Forelimb muscle (tissue), 1 donor: ENCODE measurements at regions not wholly inside any gene's neighbourhood (a gene's known extent, or its start where the extent isn't known, plus 50 kb on each side); places are given as distances from the start of the nearest gene placed in this dataset.
"Not testable (repeated sequence)": the region's sequence is repeated elsewhere in the genome, so short reads cannot be mapped to it uniquely, and the experiment has no call there.

ENCODE experiments used
- DNase-seq: peaks from one replicate; pipeline ENCODE4 v3.0.0-alpha.2; 2013; ENCODE audit warnings: low read depth

GRCh38 chr11:116049383-116049782 lies 545.2 kb upstream of the CADM1 start:
- DNase-seq = no peak

DNA sequence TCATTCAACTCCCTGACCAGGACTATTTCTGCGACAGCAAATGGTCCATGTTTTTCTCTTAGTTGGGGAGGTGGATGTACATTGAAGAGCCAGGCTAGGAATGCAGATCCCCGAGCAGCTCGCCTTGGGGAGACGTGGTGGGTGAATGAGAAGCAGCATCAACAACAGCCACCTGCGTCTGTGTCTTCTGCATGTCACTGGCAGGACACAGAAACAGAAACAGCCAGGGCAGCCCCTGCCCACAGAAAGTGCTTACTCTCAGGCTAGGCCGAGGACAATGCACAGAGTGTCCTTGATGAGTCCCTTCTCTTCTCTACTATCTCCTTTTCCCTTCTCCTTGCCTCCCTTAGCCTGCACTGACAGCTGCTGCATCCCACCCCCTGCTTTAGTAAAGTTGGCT lies 541.9 kb upstream of the CADM1 start:
- DNase-seq = no peak

DNA sequence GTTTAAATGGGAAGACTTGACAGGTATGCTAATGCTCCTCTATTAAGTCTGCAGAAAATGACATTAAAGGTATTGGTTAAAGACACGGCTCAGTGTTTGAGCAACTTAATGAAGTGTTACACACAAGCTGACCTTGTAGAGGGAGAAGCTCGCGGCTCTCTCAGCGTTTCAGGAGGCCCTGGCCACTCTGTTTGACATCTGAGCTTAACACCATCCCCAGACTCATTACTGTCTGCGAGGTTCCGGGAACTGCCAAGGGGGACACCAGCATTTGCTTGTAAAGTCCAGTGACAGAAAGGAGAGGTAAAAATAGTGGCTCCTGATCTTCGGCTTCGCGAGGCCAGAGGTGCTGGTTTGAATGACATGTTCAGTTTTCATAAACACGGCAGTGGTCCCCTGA lies 540.7 kb upstream of the CADM1 start:
- DNase-seq = no peak

DNA sequence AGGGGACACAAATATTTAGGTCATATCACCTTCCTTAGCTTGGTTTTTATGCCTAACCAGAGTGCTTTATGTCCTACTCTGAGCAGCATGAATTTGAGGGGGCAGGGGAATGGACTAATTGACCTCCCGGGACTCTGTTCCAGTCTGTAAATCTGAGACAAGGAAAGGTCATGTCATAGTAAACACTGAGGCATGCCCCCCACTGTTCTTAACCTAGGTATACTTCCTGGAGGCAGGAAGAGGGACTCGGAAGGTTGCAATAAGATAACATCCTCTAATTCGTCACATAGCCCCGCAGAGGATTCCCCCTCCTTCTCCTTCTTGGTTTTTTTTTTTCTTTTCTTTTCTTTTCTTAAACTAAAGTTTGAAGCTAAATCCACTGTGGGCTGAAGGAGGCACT lies 540.3 kb upstream of the CADM1 start:
- no peak for DNase-seq

DNA sequence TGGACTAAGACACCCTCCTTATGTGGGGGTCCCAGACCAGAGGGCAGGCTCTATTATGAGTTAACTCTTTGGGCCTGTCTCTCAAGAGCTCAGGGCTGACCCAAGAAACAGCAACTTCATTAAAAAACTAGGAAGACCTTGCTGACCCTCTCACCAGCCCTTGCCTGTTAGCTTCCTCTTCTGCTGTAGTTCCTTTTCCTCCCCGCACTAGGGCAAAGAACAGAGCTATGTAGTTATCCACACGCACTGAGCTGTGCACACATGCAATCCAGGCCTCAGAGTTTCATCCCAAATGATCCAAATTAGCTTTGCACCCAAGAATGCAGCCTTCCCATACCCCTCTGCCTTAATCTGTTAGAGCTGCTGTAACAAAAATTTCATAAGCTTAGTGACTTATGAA lies 539.6 kb upstream of the CADM1 start:
- DNase-seq = no peak

GRCh38 chr11:116043059-116043458 lies 538.8 kb upstream of the CADM1 start:
- DNase-seq = not testable (repeated sequence)

GRCh38 chr11:116042146-116042545 lies 537.9 kb upstream of the CADM1 start:
- no peak for DNase-seq

- DNase-seq = no peak
Observed at GRCh38 chr11:116037861-116038260, 533.6 kb upstream of the CADM1 start.

- no peak for DNase-seq
Observed at GRCh38 chr11:116035977-116036376, 531.8 kb upstream of the CADM1 start.

- DNase-seq = no peak
Observed at GRCh38 chr11:116033931-116034553, 529.8 kb upstream of the CADM1 start.

- no peak for DNase-seq
Observed at GRCh38 chr11:116030697-116031331, 526.6 kb upstream of the CADM1 start.

GRCh38 chr11:116028506-116028905 lies 524.3 kb upstream of the CADM1 start:
- DNase-seq = not testable (repeated sequence)

DNA sequence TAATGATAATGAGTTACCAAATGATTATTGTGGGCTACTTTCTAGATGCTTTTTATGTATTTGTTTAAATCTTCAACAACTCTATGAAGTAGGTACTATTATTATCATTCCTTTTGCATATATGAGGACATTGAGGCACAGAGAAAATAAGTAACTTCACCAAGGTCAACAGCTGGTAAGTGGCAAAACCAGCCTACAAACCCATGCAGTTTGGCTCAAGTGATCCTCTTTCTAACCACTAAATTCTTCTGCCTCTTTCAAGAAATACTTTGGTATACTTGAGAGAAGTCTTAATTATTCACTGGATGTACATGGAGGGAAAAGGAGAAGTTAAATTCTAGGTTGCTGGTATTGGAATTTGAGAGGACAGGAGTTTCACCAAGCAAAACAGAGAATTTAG lies 495.2 kb upstream of the CADM1 start:
- DNase-seq = no peak

DNA sequence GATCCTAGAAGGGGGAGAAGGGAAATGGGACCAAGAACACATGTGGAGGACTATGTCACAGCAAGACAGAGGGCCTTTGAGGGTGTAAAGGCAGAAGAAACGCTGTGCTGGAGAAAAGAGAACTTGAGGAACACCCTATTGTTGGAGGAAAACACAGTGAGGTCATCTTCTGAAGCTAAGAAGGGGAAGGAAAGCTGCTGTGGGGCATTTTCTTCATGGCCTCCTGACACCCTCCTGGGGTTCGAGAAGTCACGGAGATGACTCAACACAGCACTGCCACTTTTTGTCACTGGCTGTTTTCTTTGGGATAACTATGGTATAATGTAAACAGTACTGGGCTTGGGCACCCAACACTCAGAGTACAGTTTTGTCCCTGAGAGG lies 492.6 kb upstream of the CADM1 start:
- no peak for DNase-seq

- no peak for DNase-seq
Observed at GRCh38 chr11:115996125-115996807, 492.1 kb upstream of the CADM1 start.

DNA sequence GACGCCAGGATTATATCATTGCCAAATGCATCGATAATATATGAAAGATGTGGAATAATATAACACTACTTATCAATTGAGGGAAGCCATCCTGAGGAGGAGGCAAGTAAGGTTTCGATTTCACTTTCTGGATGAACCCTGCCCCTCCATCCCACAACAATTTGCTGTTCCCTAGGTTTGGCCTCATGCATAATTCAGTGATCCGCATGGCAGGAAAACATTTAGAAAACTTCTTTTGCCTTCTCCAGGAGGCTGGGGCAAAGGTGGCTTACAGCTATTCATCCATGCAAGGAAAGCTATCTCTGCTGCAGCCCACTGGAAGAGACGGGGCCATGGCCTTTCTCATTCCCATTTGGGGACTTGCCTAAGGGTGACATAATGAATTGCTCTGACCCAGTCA lies 489.4 kb upstream of the CADM1 start:
- DNase-seq = no peak

- DNase-seq = no peak
Observed at GRCh38 chr11:115990004-115990447, 485.8 kb upstream of the CADM1 start.

DNA sequence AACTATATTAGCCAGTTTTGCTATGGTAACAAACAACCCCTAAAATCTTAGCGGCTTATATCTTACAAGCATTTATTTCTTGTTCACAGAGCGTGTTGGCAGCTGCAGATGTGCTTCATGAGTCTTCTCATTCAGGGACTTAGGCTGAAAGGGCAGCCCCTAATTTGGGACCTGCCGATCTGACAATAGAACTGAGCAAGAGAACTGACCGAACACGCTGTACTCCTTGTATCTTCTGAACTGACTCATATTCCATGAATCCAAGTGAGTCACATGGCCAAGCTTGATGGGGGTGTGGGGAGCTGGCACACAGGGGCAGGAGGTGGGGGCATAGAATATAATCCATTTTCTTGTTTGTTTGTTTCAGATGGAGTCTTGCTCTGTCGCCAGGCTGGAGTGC lies 481.7 kb upstream of the CADM1 start:
- DNase-seq = no peak

DNA sequence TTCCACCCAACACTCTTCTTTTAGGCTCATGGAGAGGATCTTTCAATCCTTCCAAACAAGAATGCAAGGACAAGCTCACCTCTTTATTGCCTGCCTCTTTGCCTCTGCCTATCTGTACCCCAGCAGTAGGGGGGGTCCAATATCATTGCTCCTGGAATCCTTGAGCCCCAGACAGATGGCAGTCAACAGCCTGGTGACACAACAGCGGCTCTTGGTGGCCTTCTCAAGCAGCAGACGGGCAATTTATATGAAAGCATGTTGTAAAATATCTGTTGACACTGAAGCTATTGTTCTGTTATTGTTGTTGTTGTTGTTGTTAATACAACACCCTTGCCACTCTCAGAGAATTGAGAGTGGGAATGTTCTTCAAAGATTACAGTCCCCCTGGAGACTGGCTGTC lies 480.0 kb upstream of the CADM1 start:
- no peak for DNase-seq

DNA sequence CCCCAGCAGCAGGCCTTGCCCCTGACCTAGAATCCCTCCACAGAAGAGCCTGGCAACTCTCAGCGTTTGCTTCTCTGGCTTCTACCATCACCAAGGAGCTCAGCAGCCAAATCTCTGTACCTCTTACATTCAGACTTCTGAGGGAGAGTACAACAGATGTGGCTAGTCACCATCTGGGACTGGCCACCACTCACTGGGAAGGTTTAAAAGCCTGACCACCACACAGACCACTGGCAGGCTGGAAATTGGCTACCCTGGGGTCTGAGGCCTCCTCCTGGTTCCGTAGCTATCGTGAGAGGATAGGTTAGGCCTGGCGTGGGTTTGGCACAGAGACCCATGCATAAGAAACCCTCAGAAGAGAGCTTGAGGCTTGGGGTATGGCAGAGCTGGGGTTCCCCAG lies 478.5 kb upstream of the CADM1 start:
- no peak for DNase-seq

DNA sequence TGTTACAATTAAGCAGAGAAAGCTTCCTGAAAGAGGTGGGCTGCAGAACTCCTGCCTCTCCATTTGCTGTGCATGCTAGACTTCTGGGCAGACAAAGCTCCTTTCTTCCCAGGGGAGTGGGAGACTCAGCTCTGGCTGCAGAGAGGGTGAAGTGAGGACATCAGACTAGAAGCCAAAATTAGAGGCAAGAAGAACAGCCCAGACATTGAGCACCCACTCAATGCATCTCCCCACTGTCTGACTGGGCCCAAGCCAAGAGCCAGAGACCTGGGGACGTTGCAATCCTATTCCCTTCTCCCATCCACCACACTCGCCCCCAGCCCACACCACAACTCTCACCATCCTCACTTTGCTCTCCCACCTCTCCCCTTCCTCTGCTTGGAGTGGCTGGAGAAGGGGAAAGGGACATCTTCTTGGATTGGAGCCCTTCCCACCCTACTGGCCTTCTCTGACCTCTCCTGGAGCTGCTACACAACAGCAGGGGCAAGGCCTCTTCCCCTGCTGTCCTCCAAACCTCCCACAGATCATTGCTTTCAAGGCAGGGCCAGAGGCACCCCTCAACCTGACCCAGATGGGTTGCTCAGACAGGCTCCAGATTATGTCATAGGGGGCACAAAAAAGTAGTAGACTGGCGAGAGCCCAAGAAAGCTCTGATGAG lies 477.7 kb upstream of the CADM1 start:
- DNase-seq = no peak

GRCh38 chr11:115981104-115981481 lies 476.9 kb upstream of the CADM1 start:
- DNase-seq = no peak
